Peyer's patch (tissue), 4 donors: ENCODE measurements at regions not wholly inside any gene's neighbourhood (a gene's known extent, or its start where the extent isn't known, plus 50 kb on each side); places are given as distances from the start of the nearest gene placed in this dataset.

Source experiments
- CTCF ChIP-seq, 6 experiments: fragments of 450-650 bp in 4 of 6; fragments of 200-600 bp in 2 of 6; sonication (generic) in 1 of 6; IDR thresholded peaks; one replicate each; pipeline ENCODE4 v1.5.1; 2017 to 2019; ENCODE audit warnings: antibody characterized with exemption in 6 of 6, mild to moderate bottlenecking in 3 of 6, moderate library complexity in 1 of 6
- POLR2A ChIP-seq, 2 donors: fragments of 450-650 bp; IDR thresholded peaks; one replicate each; pipeline ENCODE4 v1.5.1; 2017; ENCODE audit warnings: antibody characterized with exemption in 2 of 2, mild to moderate bottlenecking in 2 of 2, moderate library complexity in 2 of 2

GRCh38 chr14:83972631-83973030, 1557.3 kb upstream of the FLRT2 start:
- TF ChIP-seq CTCF (IDR thresholded peaks at IDR 0.05): no peak
- TF ChIP-seq POLR2A (IDR thresholded peaks at IDR 0.05): no peak
